Embryonic facial prominence (tissue), 1 donor: ENCODE measurements at regions not wholly inside any gene's neighbourhood (a gene's known extent, or its start where the extent isn't known, plus 50 kb on each side); places are given as distances from the start of the nearest gene placed in this dataset.

ENCODE experiments used
- DNase-seq: peaks from one replicate; pipeline ENCODE4 v3.0.0-alpha.2; 2016; ENCODE audit errors: extremely low spot score

DNA sequence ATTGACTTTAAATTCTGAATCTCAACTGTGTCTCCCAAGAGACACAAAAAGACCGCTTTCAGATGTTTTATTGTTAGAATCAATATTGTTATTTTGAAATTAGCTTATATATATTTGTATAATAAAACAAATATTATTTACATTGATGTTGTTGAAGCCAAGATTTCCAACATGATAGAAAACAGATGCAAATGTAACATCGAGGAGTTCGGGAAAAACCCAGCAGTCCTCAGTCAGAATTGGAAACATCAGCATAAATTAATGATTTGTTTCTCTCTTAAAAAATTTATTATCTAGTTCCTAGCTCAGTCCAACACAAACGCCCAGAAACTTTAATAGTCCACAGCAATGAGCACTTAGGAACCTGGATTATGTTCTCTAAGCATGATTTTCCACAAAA is 1330.4 kb downstream of the TBC1D22A start:
- DNase-seq, result no peak

DNA sequence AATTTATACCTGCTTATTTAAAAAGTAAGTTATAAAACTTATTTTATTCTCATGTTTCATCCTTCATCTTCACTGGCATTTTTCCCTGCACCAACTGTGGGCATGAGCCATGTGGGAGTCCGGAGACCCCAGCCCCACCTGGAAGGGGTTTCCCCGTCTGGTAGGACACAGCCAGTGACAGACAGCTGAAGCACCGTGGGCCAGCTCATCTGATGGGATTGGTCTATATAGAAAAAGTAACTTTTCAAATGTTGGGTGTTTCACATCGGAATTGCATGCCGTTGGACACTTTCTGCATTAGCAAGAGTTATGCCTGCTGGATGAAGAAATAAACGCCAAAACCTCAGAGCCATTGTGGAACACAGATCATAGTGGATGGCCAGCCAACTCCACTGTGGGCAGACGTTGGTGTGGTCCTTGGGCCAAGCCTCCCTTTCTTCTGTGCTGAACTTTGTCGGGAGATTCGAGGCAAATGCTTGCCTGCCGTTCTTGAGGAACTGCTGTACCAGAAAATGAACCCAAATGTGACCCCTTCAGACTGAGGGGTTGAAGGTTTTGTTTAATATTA is 1329.3 kb downstream of the TBC1D22A start:
- no peak for DNase-seq

DNA sequence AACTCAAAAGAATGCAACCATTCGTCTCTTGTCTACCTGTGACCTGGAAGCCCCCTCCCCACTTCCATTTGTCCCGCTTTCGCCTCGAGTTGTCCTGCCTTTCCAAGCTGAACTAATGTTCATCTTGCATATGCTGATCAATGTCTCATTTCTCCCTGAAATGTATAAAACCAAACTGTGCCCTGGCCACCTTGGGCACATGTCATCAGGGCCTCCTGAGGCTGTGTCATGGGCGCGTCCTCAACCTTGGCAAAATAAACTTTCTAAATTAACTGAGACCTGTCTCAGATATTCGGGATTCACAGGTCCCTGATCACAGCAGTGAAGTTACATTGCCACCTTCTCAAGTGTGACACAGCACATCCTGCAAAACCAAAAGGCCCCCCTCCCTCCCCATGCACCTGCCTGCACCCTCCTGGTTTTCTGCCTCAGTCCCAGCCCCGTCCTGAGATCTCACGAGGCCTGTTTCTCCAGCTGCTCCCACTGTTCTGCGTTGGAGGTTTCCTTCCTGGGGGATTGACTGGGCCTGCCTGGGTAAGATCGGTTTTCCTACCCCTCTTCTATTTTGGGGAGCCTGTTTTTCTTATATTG is 1328.7 kb downstream of the TBC1D22A start:
- no peak for DNase-seq

DNA sequence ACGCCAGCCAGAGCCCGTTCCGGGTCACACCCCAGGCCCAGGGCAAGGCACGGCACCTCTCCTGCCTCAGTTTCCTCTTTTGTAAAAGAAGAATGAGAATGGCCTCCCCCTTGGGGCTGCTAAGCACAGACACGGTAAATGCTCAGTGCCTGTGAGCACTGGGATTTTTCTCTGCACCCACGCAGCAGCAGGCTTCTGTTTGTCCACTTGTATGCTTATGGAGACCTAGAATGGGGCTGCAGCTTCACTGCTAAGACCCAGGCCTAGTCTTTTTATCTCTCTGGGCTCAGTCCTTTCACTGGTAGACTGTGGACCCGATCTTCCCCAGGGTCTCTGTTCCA is 1327.9 kb downstream of the TBC1D22A start:
- no peak for DNase-seq

DNA sequence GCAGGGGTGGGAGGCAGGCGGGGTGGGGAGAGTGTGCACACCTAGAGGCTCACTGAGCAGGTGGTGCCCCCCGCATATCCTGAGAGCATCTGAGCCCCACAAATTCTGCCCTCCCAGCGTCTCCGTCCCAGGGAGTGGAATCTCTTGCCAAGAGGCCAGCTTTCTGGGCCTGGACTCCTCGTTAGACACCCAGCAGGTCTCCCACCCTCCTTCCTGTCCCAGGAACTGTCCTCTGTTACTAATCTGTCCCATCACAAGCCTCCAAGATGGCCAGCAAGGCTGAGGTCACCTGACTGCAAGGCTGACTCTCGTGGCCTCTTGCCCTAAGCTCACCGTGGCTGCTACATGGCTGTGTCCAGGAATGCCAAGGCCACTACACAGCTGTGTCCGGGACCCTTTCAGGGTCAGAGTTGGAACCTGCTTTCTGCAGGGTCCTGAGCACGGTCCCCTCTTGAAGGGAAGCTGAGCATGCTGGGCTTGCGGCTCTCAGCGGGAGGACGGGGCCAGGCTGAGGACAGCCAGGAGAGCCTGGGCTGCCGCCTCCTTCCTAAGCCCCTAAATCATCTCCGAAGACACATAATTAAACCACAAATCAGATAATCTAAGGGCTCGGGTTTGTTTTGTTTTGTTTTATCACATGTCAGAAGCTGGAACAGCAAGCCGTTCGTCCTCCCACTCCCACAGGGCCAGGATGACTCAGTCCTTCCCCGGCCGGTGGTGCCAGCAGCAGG is 1327.3 kb downstream of the TBC1D22A start:
- no peak for DNase-seq

DNA sequence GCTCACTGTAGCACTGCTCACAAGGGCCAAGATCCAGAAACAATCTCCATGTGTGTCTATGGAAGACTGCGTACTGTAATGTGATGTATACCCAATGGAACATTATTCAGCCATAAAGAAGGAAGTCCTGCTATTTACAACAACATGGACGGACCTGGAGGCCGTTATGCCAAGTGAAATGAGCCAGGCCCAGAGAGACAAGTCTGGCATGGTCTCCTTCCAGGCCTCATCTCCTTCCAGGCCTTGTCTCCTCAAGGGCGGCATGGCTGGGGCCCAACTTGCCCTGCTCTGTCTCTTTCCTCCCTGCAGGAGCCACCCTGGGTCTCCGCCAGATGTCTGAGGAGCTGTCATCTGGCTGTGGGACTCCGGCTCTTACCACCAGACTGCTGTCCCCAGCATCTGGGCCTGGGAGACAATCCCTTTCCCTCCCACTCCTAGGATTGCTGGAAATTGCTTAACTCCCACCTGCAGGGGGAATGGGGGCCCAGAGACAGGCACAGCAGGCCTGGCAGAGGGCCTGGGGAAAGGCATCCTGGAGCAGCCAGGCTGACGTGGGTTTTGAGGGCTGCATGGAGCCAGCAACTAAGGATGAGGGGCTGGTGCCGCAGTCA is 1326.6 kb downstream of the TBC1D22A start:
- no peak for DNase-seq

DNA sequence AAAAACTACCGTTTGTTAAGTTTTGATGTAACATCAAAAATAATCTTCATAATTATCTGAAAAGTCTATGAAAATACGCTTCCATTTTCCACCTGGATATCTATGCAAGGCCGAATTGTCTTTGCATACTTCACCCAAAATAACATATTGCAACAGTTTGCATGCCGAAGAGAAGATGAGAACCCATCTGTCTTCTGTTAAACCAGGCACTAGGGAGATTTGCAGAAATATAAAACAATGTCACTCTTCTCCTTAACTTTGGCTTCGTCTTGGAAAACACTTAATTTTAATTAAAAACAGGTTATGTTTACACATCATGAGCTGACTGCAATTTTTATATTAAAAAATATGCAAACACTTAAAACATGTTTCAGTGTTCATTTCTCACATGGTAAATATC is 1325.8 kb downstream of the TBC1D22A start:
- DNase-seq, result no peak

DNA sequence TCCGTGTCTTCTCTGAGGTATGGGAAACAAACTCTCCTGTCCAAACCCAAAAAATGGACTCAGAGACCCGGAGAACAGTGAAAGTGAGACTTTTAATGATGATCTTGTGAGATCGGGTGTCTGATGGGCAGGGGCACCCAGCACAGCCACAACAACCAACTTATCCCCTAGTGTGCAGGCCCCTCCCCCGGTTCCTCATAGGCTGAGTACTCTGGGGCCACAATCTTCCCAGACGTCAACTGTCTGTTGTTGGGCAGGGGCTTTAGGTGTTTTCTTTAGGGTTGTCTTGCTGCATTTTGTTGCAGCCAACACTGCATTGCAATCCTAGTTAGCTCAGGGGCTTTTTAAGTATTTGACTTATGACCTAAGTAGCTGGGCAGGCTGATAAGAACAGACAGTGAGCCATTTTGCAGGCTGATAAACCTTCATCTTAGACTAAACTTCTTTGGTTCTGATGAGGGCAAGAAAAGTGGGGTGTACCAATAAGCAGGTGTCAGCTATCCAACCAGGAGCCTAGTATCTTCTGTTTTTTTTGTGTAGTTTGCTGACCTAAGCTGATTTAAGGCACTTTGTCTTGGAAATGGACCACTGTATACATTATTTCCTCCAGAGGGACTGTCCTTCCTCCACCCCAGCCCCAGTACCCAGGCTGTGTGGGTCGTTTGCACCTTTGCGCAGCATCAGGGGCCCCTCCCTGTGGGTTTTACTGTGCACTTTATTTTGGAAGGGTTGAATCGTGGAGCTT is 1323.6 kb downstream of the TBC1D22A start:
- DNase-seq, result no peak

DNA sequence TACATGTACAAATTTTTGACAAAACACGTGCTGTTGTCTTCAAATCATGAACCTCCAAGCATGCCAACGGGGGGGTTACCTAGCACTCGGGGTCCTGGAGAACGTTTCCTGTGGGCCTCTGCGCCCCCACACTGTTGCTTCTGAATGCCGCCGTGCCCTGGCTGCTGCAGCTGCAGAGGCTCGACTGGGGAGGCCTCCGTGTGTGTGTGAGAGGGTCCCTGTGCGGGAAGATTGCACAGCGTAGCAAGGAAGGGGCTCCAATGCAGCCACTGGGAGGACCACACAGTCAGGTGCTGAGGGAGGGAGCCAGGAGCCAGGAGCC is 1322.2 kb downstream of the TBC1D22A start:
- no peak for DNase-seq

DNA sequence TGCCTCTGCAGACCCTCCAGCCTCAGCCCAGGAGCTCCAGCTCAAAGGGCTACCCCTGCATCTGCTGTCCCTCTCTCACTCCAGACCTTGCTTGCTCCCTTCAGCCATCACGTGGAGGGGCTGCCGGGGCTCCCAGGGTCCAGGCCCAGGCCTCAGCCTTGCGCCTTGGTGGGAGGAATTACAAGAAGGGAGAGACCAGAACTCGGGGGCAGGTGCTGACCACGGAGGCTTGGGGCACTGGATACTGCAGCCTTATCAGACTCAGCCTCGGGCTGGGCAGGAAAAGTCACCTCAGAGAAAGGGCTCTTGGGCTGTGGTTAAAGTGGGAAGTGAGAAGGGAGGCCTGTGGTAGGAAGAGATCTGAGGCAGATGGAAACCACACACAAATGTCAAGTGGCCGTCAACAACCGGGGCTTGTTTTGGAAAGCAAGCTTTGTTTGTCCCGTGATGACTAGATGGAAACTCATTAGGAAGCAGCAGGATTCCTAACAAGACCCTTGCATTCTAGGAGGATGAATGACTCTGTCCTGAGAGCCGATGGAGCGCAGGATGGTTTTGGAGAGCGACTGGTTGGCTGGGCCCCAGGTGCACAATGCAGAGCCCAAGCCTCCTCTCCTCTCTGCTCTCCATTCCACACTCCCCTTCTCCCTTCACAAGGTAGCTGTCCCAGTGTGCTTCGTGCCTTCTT is 1321.7 kb downstream of the TBC1D22A start:
- DNase-seq, result no peak

DNA sequence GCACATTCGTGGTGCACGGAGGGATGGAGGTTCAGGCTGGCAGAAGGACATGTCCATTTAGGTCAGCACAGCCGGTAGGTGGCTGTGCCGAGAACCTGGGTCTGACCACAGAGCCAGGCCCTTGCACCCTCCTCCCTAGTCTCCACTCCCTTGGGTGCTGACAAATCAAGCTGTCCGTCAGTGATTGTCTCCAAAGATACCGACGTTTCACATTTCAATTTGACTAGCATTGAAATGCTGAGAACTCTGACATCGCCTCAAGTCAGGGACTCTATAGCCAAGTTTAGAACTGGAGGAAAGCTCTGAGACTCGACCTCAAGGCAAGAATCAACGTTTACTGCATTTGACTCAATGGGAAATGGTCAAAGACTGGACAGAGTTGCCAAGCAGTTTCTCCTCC is 1321.1 kb downstream of the TBC1D22A start:
- DNase-seq, result no peak

DNA sequence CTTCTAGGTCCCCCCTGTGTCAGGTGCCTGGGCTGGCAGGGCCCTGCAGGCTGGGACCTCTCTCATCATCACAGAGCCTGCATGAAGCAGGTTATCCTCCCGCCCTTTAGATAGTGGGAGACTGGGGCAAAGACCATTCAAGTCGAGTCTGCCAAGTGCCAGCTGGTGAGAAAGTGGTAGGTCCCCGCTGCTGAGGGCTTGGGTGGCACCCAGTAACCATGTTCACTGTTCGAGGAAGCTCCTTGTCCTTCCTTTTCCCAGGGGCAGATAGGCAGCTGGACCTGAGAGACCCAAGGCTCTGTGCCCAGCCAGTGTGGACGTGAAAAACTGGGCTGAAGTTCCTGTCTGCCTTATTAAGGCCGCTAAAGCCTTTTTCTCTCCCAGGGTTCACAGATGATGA is 1319.8 kb downstream of the TBC1D22A start:
- DNase-seq, result no peak

DNA sequence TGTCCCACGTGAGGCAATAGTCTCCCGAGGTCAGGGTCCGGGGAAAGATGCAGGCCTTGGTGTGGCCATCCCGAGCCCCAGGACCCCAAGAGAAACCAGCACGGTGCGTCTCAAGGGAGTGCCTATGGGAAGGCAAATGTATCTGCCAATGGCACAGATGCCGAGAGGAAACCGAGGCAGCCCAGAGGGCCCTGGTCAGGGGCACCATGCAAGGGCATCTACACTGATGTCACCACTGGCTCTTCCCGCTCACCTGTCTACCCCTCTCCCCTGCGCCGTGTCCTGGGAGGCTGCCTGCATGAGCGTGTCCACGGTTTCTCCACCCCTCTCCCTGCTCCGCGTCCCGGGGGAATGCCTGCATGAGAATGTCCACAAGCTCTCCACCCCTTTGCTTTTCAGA is 1318.8 kb downstream of the TBC1D22A start:
- DNase-seq, result no peak

DNA sequence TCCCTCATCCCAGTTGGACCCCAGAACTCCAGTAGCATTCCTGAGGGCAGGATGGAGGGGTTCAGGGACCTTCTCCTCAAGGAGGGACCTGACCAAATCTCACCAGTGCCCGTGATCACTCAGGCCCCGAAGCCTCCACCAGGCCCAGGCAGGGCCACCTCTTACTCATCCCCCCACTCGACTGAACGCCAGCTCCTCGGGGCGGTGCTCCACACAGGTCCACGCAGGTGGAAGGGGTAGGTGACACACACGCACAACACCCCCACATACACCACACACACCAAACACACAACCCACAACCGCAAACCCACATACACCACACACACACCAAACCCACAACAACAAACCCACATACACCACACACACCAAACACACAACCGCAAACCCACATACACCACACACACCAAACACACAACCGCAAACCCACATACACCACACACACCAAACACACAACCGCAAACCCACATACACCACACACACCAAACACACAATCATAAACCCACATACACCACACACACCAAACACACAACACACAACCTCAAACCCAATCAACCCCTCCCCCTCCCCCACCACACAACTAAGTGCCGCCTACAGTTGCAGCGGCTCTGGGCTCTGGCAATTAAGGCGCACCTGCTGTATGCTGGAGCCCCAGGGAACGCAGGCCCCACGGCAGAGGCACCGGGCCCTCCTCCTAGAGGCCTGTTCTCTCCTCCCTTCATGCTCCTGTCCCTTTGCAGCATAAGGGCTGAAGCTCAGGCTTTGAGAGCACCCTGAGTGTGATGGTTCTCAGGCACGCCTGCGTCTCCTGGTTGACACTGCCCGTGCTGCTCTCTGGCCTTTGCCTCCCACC is 1318.1 kb downstream of the TBC1D22A start:
- no peak for DNase-seq

DNA sequence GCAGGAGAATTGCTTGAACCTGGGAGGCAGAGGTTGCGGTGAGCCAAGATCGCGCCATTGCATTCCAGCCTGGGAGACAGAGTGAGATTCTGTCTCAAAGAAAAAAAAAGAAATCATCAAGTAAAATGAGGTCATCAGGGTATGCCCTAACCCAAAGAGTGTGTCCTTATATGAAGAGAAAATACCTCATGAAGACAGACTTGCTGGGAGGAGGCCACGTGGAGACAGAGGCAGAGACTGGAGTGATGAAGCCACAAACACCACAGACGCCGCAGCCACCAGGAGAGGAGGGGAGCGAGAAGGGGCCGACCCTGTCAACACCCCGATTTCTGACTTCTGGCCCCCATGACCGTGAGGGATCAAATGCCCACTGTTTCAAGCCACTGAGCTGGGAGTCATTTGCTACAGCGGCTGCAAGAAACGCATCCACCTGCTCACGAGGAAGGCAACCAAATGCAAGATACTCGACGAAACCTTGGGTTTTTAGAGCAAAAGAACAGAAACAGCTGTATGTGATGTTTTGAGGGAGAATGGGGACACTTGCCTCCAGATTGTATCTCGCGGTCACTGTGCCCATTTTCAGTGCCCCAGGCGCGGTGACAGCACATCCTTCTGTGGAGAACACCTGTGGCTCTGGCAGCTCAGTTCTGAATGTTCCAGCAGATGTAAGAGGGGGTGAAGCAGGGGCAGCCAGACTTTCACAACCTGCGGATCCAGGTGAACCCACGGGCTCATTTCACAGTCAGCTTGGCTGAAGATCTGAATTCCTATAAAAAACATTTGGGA is 1317.2 kb downstream of the TBC1D22A start:
- no peak for DNase-seq

DNA sequence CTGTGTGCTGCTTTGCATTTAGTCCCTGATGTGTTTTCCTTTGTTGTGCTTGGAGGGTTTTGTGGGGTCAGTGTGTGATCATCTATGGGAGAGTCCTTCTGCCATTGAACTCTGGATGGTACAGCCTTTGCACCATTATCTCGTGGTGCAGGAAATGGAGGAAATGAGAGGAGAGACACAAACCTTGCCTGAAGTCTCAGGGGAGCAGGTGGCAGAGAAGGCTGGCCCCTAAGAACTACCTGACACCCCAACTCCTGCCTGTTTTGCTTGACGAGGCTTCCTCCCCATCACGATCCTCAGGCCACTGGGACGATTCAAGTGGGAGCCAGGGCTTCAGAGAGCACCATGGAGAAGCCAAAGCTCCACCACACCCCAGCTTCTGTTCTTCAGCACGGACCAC is 1316.4 kb downstream of the TBC1D22A start:
- DNase-seq, result no peak

DNA sequence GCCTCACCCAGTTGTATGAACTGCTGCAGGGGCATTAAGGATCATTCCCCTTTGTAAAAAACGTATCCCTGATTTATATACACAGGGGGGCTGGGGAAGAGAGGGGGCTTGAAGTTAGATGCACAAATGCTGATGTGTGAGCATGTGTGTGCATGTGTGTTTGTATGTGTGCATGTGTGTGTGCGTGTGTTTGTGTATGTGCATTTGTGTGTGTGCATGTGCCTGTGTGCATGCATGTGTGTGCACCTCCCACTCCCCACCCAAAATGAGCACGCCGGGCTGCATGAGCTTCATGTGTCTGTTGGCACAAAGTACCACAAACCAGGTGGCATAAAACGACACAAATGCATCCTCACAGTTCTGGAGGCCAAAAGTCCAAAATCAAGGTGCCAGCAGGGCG is 1315.2 kb downstream of the TBC1D22A start:
- no peak for DNase-seq

DNA sequence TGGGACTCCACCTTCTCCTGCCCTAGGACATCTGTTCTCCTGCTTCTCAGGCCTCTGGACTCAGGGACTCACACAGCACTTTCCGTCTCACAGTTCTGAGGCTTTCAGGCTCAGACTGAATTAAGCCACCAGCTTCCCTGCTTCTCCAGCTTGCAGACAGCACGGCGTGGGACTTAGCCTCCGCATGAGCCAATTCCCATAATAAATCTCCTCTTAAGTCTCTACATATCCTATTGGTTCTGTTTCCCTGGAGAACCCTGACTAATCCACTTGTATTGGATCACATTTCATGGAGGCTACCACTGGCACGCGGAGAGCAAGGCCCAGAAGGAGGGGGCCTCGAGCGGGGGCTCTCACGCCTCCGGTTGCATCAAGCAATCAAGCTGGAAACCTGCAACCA is 1313.6 kb downstream of the TBC1D22A start:
- DNase-seq, result no peak

DNA sequence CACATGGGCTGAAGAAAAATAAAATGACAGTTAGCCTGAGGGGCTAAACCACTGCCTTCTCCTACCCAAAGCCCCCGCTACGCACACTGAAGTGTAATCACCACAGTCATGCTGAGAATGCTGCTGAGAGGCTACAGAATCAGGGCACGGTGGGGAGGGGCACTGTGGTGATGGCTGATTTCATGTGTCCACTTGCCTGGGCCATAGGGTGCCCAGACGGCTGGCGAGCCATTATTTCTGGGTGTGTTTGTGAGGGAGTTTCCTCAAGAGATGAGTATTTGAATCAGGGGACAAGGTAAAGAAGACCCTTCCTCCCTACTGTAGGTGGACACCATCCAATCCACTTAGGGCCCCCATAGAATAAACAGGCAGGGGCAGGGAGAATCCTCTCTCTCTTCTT is 1313.2 kb downstream of the TBC1D22A start:
- no peak for DNase-seq

DNA sequence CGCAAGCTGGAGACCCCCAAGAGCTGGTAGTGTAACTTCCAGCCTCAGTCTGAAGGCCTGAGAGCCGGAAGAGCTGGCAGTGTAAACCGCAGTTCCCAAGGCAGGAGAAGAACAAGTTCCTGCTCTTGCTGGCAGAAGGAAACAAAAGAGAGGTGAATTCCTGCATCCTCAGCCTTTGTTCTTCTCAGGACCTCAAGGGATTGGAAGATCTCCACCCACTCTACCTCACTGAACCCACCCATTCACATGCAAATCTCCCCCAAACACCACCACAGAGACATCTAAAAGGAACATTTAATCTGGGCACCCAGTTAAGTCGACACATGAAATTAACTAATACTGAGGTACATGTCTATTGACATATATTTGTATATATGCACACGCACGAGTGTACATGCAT is 1310.3 kb downstream of the TBC1D22A start:
- no peak for DNase-seq
